Activated CD8-positive, alpha-beta memory T cell treated with anti-CD3 and anti-CD28 coated beads, Interleukin-2, amount 50 U/mL, for 1 hour (primary cell): ENCODE measurements at regions not wholly inside any gene's neighbourhood (a gene's known extent, or its start where the extent isn't known, plus 50 kb on each side); places are given as distances from the start of the nearest gene placed in this dataset.

Experiments
- DNase-seq: peaks from one replicate; pipeline ENCODE4 v3.0.0-alpha.2; 2020; ENCODE audit errors: extremely low read depth

GRCh38 chr13:48146122-48146521 is 51.2 kb upstream of the MED4 start:
- no peak for DNase-seq
